ENCODE measurements at regions not wholly inside any gene's neighbourhood (a gene's known extent, or its start where the extent isn't known, plus 50 kb on each side); places are given as distances from the start of the nearest gene placed in this dataset.

DNA sequence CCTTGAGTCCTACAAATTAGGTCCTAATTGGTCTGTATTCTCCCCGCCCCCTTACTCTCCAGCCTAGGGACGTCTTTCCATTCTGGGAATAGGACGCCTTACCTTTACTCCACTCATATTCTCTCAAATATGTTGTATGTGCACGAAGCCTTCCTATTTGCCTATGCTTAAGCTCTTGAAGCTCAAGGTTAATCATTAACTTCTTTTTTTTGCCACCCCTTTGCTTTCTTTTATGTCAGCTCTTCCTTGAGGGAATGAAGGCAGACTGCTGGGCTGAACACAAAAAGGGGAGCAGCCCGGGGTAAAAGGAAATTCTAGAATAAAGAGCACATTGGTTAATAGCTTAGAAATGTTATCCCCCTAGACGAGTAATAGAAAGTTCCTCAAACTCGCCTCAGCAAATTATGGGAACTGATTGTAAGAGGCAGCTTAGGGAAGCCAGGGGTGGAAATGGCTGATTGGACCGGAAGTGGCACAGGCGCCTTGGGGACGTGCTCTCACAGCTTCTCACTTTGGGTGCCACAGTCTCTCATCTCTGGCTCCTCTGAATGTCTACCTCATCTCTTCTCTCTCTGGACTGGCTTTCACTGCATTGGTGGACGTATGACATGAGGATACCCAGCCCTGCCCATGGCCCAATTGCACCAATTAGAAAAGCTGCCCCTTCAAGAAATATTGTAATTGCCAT, 122.3 kb upstream of the IL12B start:
- H3K36me3 Mint-ChIP-seq (ENCODE audit: low read depth, unreplicated experiment) = no peaks in the 10 kb centered on the region
- no peaks in the 10 kb centered on the region for H3K27me3 ChIP-seq (ENCODE audit: insufficient read depth, low read length)
- no peaks in the 10 kb centered on the region for H4K20me1 ChIP-seq (ENCODE audit: insufficient read depth, low read length)
- H3K4me2 ChIP-seq (ENCODE audit: low read length) = no peak overlapping the region
- peaks cover 30% of the 10 kb centered on the region for H3K4me1 ChIP-seq (ENCODE audit: insufficient read depth, low read length)
- H3K4me1 Mint-ChIP-seq (ENCODE audit: low read depth, unreplicated experiment) = peaks cover 27% of the 10 kb centered on the region
- H3K9ac ChIP-seq (ENCODE audit: low read length) = no peak overlapping the region
- no peak overlapping the region for H3K4me3 ChIP-seq (ENCODE audit: insufficient read depth, low read depth, low read length)
- FAIRE-seq (no peak), DNase-seq (ENCODE audit: low read depth) (no peak)
- TF ChIP-seq, protein P1, sequence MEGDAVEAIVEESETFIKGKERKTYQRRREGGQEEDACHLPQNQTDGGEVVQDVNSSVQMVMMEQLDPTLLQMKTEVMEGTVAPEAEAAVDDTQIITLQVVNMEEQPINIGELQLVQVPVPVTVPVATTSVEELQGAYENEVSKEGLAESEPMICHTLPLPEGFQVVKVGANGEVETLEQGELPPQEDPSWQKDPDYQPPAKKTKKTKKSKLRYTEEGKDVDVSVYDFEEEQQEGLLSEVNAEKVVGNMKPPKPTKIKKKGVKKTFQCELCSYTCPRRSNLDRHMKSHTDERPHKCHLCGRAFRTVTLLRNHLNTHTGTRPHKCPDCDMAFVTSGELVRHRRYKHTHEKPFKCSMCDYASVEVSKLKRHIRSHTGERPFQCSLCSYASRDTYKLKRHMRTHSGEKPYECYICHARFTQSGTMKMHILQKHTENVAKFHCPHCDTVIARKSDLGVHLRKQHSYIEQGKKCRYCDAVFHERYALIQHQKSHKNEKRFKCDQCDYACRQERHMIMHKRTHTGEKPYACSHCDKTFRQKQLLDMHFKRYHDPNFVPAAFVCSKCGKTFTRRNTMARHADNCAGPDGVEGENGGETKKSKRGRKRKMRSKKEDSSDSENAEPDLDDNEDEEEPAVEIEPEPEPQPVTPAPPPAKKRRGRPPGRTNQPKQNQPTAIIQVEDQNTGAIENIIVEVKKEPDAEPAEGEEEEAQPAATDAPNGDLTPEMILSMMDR (IDR thresholded peaks at IDR 0.05; ENCODE audit: insufficient read depth, low read depth, low read length) = no peak
- no peak for TF ChIP-seq EZH2 (IDR thresholded peaks at IDR 0.05; ENCODE audit: insufficient read depth, low read length)
- no peaks in the 10 kb centered on the region for H3K79me2 ChIP-seq (ENCODE audit: insufficient read depth, low read length)
- no peaks in the 10 kb centered on the region for H3K9me3 Mint-ChIP-seq (ENCODE audit: unreplicated experiment)
- no peak overlapping the region for H3K27ac ChIP-seq (ENCODE audit: low read depth, low read length)
- no peaks in the 10 kb centered on the region for H3K9me3 ChIP-seq (ENCODE audit: insufficient read depth, low read depth, low read length)
- H2AFZ ChIP-seq (ENCODE audit: low read depth, low read length) = no peak overlapping the region
- H3K4me3 Mint-ChIP-seq (ENCODE audit: unreplicated experiment) = no peak overlapping the region
- H3K27ac Mint-ChIP-seq (ENCODE audit: unreplicated experiment) = no peak overlapping the region
- peaks cover 5% of the 10 kb centered on the region for H3K27me3 Mint-ChIP-seq (ENCODE audit: low read depth, unreplicated experiment)
- H3K36me3 ChIP-seq (ENCODE audit: insufficient read depth, low read length) = no peaks in the 10 kb centered on the region

- Histone ChIP-seq H4K20me1 (ENCODE audit: insufficient read depth, low read length) (no peaks in the 10 kb centered on the region), H3K9ac (ENCODE audit: low read length) (no peak overlapping the region), H3K4me2 (ENCODE audit: low read length) (no peak overlapping the region), H3K4me1 (ENCODE audit: insufficient read depth, low read length) (peaks cover 30% of the 10 kb centered on the region), H3K79me2 (ENCODE audit: insufficient read depth, low read length) (no peaks in the 10 kb centered on the region), H3K27ac (ENCODE audit: low read depth, low read length) (no peak overlapping the region), H2AFZ (ENCODE audit: low read depth, low read length) (no peak overlapping the region), H3K36me3 (ENCODE audit: insufficient read depth, low read length) (no peaks in the 10 kb centered on the region), H3K9me3 (ENCODE audit: insufficient read depth, low read depth, low read length) (no peaks in the 10 kb centered on the region), H3K27me3 (ENCODE audit: insufficient read depth, low read length) (no peaks in the 10 kb centered on the region), H3K4me3 (ENCODE audit: insufficient read depth, low read depth, low read length) (no peak overlapping the region)
- Mint-ChIP-seq H3K4me3 (ENCODE audit: unreplicated experiment) (no peak overlapping the region), H3K36me3 (ENCODE audit: low read depth, unreplicated experiment) (no peaks in the 10 kb centered on the region), H3K4me1 (ENCODE audit: low read depth, unreplicated experiment) (peaks cover 27% of the 10 kb centered on the region), H3K27ac (ENCODE audit: unreplicated experiment) (no peak overlapping the region), H3K9me3 (ENCODE audit: unreplicated experiment) (no peaks in the 10 kb centered on the region), H3K27me3 (ENCODE audit: low read depth, unreplicated experiment) (no peaks in the 10 kb centered on the region)
- DNase-seq (ENCODE audit: low read depth) (no peak), FAIRE-seq (no peak)
- TF ChIP-seq, protein P1 (IDR thresholded peaks at IDR 0.05; ENCODE audit: insufficient read depth, low read depth, low read length) = no peak
- TF ChIP-seq EZH2 (IDR thresholded peaks at IDR 0.05; ENCODE audit: insufficient read depth, low read length) = no peak
Measured at GRCh38 chr5:159453209-159453608, 122.9 kb upstream of the IL12B start.

- TF ChIP-seq, protein P1 (IDR thresholded peaks at IDR 0.05; ENCODE audit: insufficient read depth, low read depth, low read length) = no peak
- TF ChIP-seq EZH2 (IDR thresholded peaks at IDR 0.05; ENCODE audit: insufficient read depth, low read length) = no peak
- no peaks in the 10 kb centered on the region for H3K36me3 Mint-ChIP-seq (ENCODE audit: low read depth, unreplicated experiment)
- H3K9me3 Mint-ChIP-seq (ENCODE audit: unreplicated experiment) = peaks cover 4% of the 10 kb centered on the region
- H3K27me3 Mint-ChIP-seq (ENCODE audit: low read depth, unreplicated experiment) = no peaks in the 10 kb centered on the region
- Histone ChIP-seq H3K27ac (ENCODE audit: low read depth, low read length) (no peak overlapping the region), H2AFZ (ENCODE audit: low read depth, low read length) (no peak overlapping the region), H3K9me3 (ENCODE audit: insufficient read depth, low read depth, low read length) (no peaks in the 10 kb centered on the region), H3K4me1 (ENCODE audit: insufficient read depth, low read length) (peaks cover 20% of the 10 kb centered on the region), H3K36me3 (ENCODE audit: insufficient read depth, low read length) (no peaks in the 10 kb centered on the region), H3K9ac (ENCODE audit: low read length) (no peak overlapping the region), H3K27me3 (ENCODE audit: insufficient read depth, low read length) (no peaks in the 10 kb centered on the region), H3K79me2 (ENCODE audit: insufficient read depth, low read length) (no peaks in the 10 kb centered on the region), H3K4me2 (ENCODE audit: low read length) (no peak overlapping the region), H3K4me3 (ENCODE audit: insufficient read depth, low read depth, low read length) (no peak overlapping the region), H4K20me1 (ENCODE audit: insufficient read depth, low read length) (no peaks in the 10 kb centered on the region)
- peaks cover 26% of the 10 kb centered on the region for H3K4me1 Mint-ChIP-seq (ENCODE audit: low read depth, unreplicated experiment)
- H3K4me3 Mint-ChIP-seq (ENCODE audit: unreplicated experiment) = no peak overlapping the region
- DNase-seq (ENCODE audit: low read depth) = no peak
- H3K27ac Mint-ChIP-seq (ENCODE audit: unreplicated experiment) = no peak overlapping the region
- no peak for FAIRE-seq
Measured at GRCh38 chr5:159456261-159456660, 126.0 kb upstream of the IL12B start.
